IPS-11a (cell line): ENCODE measurements at regions not wholly inside any gene's neighbourhood (a gene's known extent, or its start where the extent isn't known, plus 50 kb on each side); places are given as distances from the start of the nearest gene placed in this dataset.

ENCODE experiments used
- H3K4me3 ChIP-seq: one replicate; pipeline ENCODE4 v1.5.1; 2013; ENCODE audit warnings: low read depth, low read length, control low read depth

DNA sequence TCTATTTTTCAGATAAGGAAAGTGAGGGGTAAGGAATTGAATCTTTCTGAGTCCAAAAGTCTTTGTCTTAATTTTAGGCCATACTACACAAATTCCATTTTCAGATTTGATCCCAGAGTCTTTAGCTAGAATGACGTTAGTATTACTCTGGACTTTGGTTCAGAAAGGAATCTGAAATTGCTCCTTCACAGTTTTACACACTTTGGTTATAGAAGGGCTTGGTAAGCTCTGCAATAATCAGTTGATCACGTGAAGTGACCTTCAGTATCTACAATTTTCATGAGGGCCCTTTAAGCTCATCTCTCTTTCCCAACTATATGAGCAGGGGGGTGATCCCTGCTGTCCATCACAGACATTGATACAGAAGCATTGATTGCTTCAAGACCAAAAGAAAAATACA lies 103.4 kb upstream of the ESRRG start:
- no peak overlapping the region for H3K4me3 ChIP-seq

DNA sequence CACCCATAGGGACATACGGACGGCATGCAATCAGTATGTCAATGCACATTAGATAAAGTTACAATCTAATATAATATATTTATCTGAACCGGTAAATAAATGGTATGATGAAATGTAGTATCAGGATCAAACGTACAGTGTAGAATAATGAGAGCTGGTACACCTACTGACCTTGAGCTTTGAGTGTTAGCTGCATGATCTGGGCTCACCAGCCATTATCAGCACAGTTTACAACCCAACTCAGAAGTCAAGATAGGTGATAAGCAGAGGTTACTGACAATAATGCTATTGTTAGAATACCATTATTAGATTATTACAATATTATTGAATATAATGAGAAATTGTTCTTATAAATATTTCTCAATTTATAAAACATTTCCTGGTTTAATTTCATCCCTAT lies 103.0 kb upstream of the ESRRG start:
- H3K4me3 ChIP-seq = no peak overlapping the region

DNA sequence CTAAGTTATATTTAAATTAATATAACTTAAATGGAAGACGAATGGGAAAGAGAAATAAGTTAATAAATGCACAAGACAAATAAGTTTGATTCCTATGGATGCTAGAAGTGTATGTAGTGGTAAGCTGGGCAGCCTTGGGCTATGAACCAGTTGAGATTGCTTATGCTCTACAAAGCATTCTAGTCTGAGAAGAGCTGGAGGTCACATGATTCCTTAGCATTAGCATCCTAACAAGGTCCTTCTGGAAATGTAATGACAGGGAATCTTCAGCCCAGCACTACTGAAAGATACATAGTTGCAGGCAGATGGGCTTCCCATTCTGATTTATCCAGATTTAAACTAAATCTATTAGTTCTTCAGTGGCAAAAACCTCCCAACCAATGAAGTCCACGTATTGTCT lies 102.3 kb upstream of the ESRRG start:
- H3K4me3 ChIP-seq = no peak overlapping the region

GRCh38 chr1:216824511-216824910 lies 101.3 kb upstream of the ESRRG start:
- H3K4me3 ChIP-seq = no peak overlapping the region

DNA sequence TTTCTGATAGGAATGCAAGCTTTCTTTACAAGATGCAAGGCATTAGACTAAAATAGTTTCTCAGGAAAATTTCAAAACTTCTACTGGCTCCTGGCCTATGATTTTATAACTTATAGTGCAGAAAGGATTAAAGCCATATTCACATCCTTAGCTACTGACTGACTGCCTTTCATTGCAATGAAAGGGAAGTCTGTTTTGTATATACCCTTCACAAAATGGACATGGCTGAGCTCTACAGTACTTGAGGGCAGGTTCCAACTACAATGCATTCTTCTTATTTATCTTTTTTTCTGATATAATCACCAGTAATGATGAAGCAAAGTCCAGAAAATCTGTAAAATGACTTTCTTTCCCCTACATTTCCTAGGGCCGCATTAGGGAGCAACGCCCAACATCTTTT lies 100.5 kb upstream of the ESRRG start:
- no peak overlapping the region for H3K4me3 ChIP-seq

DNA sequence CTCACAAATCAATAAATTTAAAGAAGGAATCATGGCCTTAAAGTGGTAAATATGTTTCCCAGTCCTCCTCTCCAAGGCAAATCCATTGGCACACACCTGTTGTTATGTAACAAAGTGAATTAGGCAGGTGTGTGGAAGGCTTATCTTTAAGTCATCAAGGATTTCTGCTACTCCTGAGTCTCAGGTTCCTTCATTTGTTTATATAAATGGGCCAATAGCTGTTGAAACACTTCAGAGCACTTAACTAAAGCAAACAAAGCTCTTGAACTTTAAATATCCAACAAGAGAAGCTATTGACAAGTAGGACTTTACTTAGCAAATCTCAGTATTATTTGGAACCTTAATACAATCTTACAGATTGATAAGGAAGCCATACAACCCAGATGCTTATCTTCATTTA lies 99.3 kb upstream of the ESRRG start:
- no peak overlapping the region for H3K4me3 ChIP-seq

DNA sequence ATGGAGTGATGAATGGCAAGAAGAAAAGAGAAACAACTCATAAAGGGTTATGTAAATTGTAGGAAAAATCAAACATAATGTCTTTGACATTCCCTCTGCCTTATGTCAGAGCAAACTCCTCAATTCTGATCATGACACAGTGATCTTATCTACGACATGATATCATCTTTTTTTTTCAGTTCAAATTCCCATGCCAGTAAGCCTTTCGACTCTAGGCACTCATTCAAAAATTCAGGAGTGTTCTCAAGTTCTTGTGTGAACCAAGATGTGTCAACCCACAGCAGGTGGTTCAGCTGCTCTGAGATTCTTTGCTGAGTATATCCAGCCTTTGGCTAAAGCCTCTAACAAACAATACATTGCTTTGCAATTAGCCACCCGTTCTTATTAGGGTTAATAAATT lies 97.1 kb upstream of the ESRRG start:
- H3K4me3 ChIP-seq = no peak overlapping the region

DNA sequence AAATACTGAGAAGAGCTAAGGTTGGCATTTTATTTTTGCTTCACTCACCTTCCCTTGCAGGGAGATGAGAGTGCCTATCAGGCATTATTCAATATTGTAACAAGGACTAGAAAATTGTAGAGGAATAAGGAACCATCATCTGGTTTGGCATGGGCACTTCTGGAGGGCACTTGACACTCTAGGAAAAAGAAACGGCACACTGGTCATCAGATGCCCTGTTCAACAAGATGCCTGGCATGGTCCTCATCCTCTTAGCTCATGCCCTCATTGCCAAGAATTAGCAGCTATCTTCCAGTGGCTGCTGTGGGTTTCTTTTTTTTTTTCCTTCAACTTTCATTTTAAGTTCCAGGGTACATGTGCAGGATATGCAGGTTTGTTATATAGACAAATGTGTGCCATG lies 95.1 kb upstream of the ESRRG start:
- H3K4me3 ChIP-seq = no peak overlapping the region

GRCh38 chr1:216815260-216816131 lies 92.3 kb upstream of the ESRRG start:
- no peak overlapping the region for H3K4me3 ChIP-seq

DNA sequence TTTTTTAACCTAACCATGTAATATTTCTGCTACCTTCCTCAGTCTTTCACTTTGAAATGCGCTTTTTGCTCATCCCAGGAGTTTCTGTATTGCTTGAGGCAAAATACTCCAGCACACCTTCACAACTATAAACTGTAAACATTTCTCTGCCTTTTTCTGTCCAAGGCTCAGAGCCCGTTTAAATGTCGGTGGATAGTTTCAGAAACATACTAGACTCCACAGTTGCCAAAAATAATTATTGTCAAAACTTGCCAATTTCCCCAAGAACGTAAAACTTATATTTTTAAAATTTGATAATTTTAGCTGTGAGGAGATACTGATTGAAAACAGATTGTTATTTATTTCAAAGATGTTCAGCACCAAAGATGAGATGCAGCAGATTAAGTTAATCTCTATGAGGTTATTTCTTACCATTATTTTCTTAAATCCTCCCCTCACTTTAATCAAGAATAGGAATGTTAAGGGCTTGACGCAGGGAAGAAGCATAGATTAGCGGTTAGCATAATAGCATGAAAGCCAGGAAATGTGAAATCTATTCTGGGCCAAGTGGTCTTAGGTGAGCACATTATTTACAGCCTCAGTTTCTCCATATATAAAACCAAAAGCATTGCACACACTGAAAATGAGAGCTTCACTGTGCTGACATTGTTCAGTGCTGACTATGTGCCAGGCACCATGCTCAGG lies 91.5 kb upstream of the ESRRG start:
- H3K4me3 ChIP-seq = no peak overlapping the region

GRCh38 chr1:216812966-216813365 lies 89.7 kb upstream of the ESRRG start:
- no peak overlapping the region for H3K4me3 ChIP-seq

- no peak overlapping the region for H3K4me3 ChIP-seq
These were observed 86.4 kb upstream of the ESRRG start for GRCh38 chr1:216809649-216810048.

- H3K4me3 ChIP-seq = no peak overlapping the region
These were observed 84.5 kb upstream of the ESRRG start for GRCh38 chr1:216807696-216808095.

- no peak overlapping the region for H3K4me3 ChIP-seq
These were observed 82.7 kb upstream of the ESRRG start for GRCh38 chr1:216805953-216806352.

DNA sequence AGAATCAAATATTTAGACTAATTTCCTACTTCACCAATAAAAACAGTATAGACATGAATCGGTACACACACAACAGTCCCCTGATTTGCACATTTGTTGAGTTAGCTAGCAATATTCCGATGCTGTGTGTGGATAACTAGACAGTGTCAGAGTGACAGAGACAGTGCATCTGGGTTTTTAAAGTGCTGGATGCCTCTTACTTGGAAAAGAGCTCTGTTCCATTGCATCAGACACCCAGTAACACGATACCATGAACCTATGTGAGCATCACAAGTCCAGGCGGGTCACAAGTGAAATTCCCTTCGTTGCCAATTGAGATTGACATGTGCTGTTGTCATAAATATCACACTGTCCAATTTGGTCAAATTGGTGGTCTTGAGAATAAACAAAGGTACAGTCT lies 82.0 kb upstream of the ESRRG start:
- H3K4me3 ChIP-seq = no peak overlapping the region

- no peak overlapping the region for H3K4me3 ChIP-seq
These were observed 80.9 kb upstream of the ESRRG start for GRCh38 chr1:216804111-216804510.

- no peak overlapping the region for H3K4me3 ChIP-seq
These were observed 71.4 kb upstream of the ESRRG start for GRCh38 chr1:216794586-216794985.

DNA sequence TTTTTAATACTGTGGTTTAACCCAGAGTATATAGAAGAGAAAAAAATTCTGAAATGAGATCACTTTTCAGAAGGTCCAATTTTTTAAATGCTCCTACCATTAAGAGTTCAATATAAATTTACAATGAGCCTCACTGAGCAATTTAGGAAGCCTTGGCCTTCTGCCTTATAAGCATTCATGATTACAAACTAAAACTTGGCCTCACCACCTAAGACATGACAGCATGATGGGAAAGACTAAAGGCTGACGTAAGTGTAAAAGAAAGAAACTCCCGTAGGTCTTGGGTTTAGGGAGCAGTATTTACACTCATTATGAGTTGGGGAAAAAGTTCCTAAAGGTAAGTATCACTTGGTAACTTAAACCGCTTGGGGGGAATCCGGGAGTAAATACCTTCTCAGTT lies 70.7 kb upstream of the ESRRG start:
- no peak overlapping the region for H3K4me3 ChIP-seq

GRCh38 chr1:216793303-216793702 lies 70.1 kb upstream of the ESRRG start:
- no peak overlapping the region for H3K4me3 ChIP-seq

DNA sequence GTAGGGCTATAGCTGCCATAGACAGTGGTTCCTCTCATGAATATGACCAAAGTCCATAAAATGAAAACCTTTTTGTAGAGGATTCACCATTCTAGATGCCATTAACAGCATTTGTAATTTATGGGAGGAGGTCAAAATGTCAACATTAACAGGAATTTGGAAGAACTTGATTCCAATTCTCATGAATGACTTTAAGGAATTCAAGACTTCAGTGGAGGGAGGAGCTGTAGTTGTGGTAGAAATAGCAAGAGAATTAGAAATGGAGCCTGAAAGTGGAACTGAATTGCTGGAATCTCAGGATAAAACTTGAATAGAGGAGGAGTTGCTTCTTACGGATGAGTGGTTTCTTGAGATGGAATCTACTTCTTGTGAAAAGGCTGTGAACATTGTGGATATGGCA lies 65.4 kb upstream of the ESRRG start:
- H3K4me3 ChIP-seq = no peak overlapping the region

GRCh38 chr1:216785737-216786136 lies 62.5 kb upstream of the ESRRG start:
- H3K4me3 ChIP-seq = no peak overlapping the region

GRCh38 chr1:216785221-216785620 lies 62.0 kb upstream of the ESRRG start:
- no peak overlapping the region for H3K4me3 ChIP-seq

GRCh38 chr1:216779686-216780085 lies 56.5 kb upstream of the ESRRG start:
- no peak overlapping the region for H3K4me3 ChIP-seq
